ENCODE measurements at regions not wholly inside any gene's neighbourhood (a gene's known extent, or its start where the extent isn't known, plus 50 kb on each side); places are given as distances from the start of the nearest gene placed in this dataset.

DNA sequence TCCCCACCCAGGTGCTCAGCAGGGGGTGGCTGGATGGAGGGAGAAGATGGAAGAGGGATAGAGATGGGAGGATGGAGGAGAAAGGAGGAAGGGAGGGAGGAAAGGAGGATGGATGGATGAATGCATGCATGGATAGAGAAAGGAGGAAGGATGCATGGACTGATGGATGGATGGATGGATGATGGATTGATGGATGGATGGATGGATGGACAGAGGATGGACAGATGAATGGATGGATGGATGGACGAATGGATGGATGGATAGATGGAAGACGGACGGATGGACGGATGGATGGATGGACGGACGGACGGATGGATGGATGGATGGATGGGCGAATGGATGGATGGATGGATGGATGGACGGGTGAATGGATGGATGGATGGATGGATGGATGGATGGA lies 64.1 kb downstream of the NCOR2 start:
- TF ChIP-seq, protein P1, sequence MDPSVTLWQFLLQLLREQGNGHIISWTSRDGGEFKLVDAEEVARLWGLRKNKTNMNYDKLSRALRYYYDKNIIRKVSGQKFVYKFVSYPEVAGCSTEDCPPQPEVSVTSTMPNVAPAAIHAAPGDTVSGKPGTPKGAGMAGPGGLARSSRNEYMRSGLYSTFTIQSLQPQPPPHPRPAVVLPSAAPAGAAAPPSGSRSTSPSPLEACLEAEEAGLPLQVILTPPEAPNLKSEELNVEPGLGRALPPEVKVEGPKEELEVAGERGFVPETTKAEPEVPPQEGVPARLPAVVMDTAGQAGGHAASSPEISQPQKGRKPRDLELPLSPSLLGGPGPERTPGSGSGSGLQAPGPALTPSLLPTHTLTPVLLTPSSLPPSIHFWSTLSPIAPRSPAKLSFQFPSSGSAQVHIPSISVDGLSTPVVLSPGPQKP (IDR thresholded peaks at IDR 0.05; ENCODE audit: borderline replicate concordance, low read depth, low read length) = no peak
- TF ChIP-seq, protein P2, sequence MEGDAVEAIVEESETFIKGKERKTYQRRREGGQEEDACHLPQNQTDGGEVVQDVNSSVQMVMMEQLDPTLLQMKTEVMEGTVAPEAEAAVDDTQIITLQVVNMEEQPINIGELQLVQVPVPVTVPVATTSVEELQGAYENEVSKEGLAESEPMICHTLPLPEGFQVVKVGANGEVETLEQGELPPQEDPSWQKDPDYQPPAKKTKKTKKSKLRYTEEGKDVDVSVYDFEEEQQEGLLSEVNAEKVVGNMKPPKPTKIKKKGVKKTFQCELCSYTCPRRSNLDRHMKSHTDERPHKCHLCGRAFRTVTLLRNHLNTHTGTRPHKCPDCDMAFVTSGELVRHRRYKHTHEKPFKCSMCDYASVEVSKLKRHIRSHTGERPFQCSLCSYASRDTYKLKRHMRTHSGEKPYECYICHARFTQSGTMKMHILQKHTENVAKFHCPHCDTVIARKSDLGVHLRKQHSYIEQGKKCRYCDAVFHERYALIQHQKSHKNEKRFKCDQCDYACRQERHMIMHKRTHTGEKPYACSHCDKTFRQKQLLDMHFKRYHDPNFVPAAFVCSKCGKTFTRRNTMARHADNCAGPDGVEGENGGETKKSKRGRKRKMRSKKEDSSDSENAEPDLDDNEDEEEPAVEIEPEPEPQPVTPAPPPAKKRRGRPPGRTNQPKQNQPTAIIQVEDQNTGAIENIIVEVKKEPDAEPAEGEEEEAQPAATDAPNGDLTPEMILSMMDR (conservative IDR thresholded peaks at IDR 0.05; ENCODE audit: low read depth, low read length) = no peak
- no peak for TF ChIP-seq POLR2A (IDR thresholded peaks at IDR 0.05; ENCODE audit: low read depth, low read length)
- no peak for TF ChIP-seq CEBPB (IDR thresholded peaks at IDR 0.05; ENCODE audit: low read depth, low read length)
- no peak for TF ChIP-seq RAD21 (IDR thresholded peaks at IDR 0.05; ENCODE audit: low read length)
- TF ChIP-seq CHD1 (IDR thresholded peaks at IDR 0.05; ENCODE audit: low read depth, low read length) = no peak
- TF ChIP-seq SMC3 (IDR thresholded peaks at IDR 0.05; ENCODE audit: low read depth, low read length) = no peak
- no peak for TF ChIP-seq RCOR1 (IDR thresholded peaks at IDR 0.05; ENCODE audit: insufficient replicate concordance, low read length)
- no peak for TF ChIP-seq RFX5 (IDR thresholded peaks at IDR 0.05; ENCODE audit: low read depth, low read length)
- TF ChIP-seq MAZ (IDR thresholded peaks at IDR 0.05; ENCODE audit: borderline replicate concordance, low read depth, low read length) = no peak

Data from IMR-90 (cell line).